ENCODE measurements at regions not wholly inside any gene's neighbourhood (a gene's known extent, or its start where the extent isn't known, plus 50 kb on each side); places are given as distances from the start of the nearest gene placed in this dataset.

- H3K27me3 ChIP-seq (ENCODE audit: low read depth, low read length), result no peaks in the 10 kb centered on the region
- no peaks in the 10 kb centered on the region for H4K20me1 ChIP-seq (ENCODE audit: insufficient read depth, low read length)
- no peaks in the 10 kb centered on the region for H3K36me3 ChIP-seq (replicated peaks; ENCODE audit: low read depth, low read length)
- H3K4me3 ChIP-seq (ENCODE audit: low read length), result no peak overlapping the region
- TF ChIP-seq, protein P1, sequence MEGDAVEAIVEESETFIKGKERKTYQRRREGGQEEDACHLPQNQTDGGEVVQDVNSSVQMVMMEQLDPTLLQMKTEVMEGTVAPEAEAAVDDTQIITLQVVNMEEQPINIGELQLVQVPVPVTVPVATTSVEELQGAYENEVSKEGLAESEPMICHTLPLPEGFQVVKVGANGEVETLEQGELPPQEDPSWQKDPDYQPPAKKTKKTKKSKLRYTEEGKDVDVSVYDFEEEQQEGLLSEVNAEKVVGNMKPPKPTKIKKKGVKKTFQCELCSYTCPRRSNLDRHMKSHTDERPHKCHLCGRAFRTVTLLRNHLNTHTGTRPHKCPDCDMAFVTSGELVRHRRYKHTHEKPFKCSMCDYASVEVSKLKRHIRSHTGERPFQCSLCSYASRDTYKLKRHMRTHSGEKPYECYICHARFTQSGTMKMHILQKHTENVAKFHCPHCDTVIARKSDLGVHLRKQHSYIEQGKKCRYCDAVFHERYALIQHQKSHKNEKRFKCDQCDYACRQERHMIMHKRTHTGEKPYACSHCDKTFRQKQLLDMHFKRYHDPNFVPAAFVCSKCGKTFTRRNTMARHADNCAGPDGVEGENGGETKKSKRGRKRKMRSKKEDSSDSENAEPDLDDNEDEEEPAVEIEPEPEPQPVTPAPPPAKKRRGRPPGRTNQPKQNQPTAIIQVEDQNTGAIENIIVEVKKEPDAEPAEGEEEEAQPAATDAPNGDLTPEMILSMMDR (IDR thresholded peaks at IDR 0.05; ENCODE audit: low read depth, low read length), result no peak
- TF ChIP-seq EZH2phosphoT487 (IDR thresholded peaks at IDR 0.05; ENCODE audit: low read depth), result no peak
- no peak overlapping the region for H3K27ac ChIP-seq (ENCODE audit: low read length)
- peaks cover 10% of the 10 kb centered on the region for H3K4me1 ChIP-seq (ENCODE audit: low read length)
- H2AFZ ChIP-seq (ENCODE audit: low read depth, low read length), result no peak overlapping the region
- H3K79me2 ChIP-seq (ENCODE audit: low read length), result no peaks in the 10 kb centered on the region
- no peaks in the 10 kb centered on the region for H3K9me3 ChIP-seq (ENCODE audit: insufficient read depth, low read length)
- no peak overlapping the region for H3K9ac ChIP-seq (ENCODE audit: low read length)
- no peak overlapping the region for H3K4me2 ChIP-seq (ENCODE audit: low read length)
Measured at GRCh38 chr6:81561071-81561564, 191.4 kb downstream of the TENT5A start.

GRCh38 chr6:81557811-81558210 is 194.7 kb downstream of the TENT5A start:
- Histone ChIP-seq H3K4me3 (ENCODE audit: low read length) (no peak overlapping the region), H3K9ac (ENCODE audit: low read length) (no peak overlapping the region), H3K27ac (ENCODE audit: low read length) (no peak overlapping the region), H3K79me2 (ENCODE audit: low read length) (no peaks in the 10 kb centered on the region), H3K27me3 (ENCODE audit: low read depth, low read length) (no peaks in the 10 kb centered on the region), H3K4me2 (ENCODE audit: low read length) (no peak overlapping the region), H2AFZ (ENCODE audit: low read depth, low read length) (no peak overlapping the region), H3K9me3 (ENCODE audit: insufficient read depth, low read length) (no peaks in the 10 kb centered on the region), H3K36me3 (replicated peaks; ENCODE audit: low read depth, low read length) (no peaks in the 10 kb centered on the region), H3K4me1 (ENCODE audit: low read length) (peaks cover 10% of the 10 kb centered on the region), H4K20me1 (ENCODE audit: insufficient read depth, low read length) (no peaks in the 10 kb centered on the region)
- TF ChIP-seq EZH2phosphoT487 (IDR thresholded peaks at IDR 0.05; ENCODE audit: low read depth), result no peak
- TF ChIP-seq, protein P1 (IDR thresholded peaks at IDR 0.05; ENCODE audit: low read depth, low read length), result no peak

- H4K20me1 ChIP-seq (ENCODE audit: insufficient read depth, low read length), result no peaks in the 10 kb centered on the region
- TF ChIP-seq, protein P1 (IDR thresholded peaks at IDR 0.05; ENCODE audit: low read depth, low read length), result no peak
- no peak for TF ChIP-seq EZH2phosphoT487 (IDR thresholded peaks at IDR 0.05; ENCODE audit: low read depth)
- no peak overlapping the region for H3K9ac ChIP-seq (ENCODE audit: low read length)
Measured at GRCh38 chr6:81556551-81556950, 195.9 kb downstream of the TENT5A start.

GRCh38 chr6:81553216-81553615 is 199.3 kb downstream of the TENT5A start:
- H3K27ac ChIP-seq (ENCODE audit: low read length), result no peak overlapping the region
- no peaks in the 10 kb centered on the region for H3K4me1 ChIP-seq (ENCODE audit: low read length)
- H3K36me3 ChIP-seq (replicated peaks; ENCODE audit: low read depth, low read length), result no peaks in the 10 kb centered on the region
- H4K20me1 ChIP-seq (ENCODE audit: insufficient read depth, low read length), result no peaks in the 10 kb centered on the region
- no peaks in the 10 kb centered on the region for H3K9me3 ChIP-seq (ENCODE audit: insufficient read depth, low read length)
- H3K4me3 ChIP-seq (ENCODE audit: low read length), result no peak overlapping the region
- no peaks in the 10 kb centered on the region for H3K79me2 ChIP-seq (ENCODE audit: low read length)
- H2AFZ ChIP-seq (ENCODE audit: low read depth, low read length), result no peak overlapping the region
- no peak overlapping the region for H3K4me2 ChIP-seq (ENCODE audit: low read length)
- TF ChIP-seq, protein P1 (IDR thresholded peaks at IDR 0.05; ENCODE audit: low read depth, low read length), result no peak
- no peak overlapping the region for H3K9ac ChIP-seq (ENCODE audit: low read length)
- H3K27me3 ChIP-seq (ENCODE audit: low read depth, low read length), result no peaks in the 10 kb centered on the region

More at GRCh38 chr6:81556551-81556950, 195.9 kb downstream of the TENT5A start:
- H3K4me3 ChIP-seq (ENCODE audit: low read length), result no peak overlapping the region
- H2AFZ ChIP-seq (ENCODE audit: low read depth, low read length), result no peak overlapping the region
- H3K27me3 ChIP-seq (ENCODE audit: low read depth, low read length), result no peaks in the 10 kb centered on the region
- no peak overlapping the region for H3K4me2 ChIP-seq (ENCODE audit: low read length)
- H3K79me2 ChIP-seq (ENCODE audit: low read length), result no peaks in the 10 kb centered on the region
- no peaks in the 10 kb centered on the region for H3K9me3 ChIP-seq (ENCODE audit: insufficient read depth, low read length)
- no peaks in the 10 kb centered on the region for H3K36me3 ChIP-seq (replicated peaks; ENCODE audit: low read depth, low read length)
- no peak overlapping the region for H3K27ac ChIP-seq (ENCODE audit: low read length)
- H3K4me1 ChIP-seq (ENCODE audit: low read length), result no peaks in the 10 kb centered on the region
